Smooth muscle cell (in vitro differentiated cells): ENCODE measurements at regions not wholly inside any gene's neighbourhood (a gene's known extent, or its start where the extent isn't known, plus 50 kb on each side); places are given as distances from the start of the nearest gene placed in this dataset.

Source experiments
- DNase-seq: peaks from one replicate; lab custom pipeline; 2025; ENCODE audit not compliant: unreplicated experiment; lab: John Stamatoyannopoulos, UW
- H2AFZ ChIP-seq: fragments of 200-600 bp; sonication (generic); 2 replicates; pipeline ENCODE4 v1.6.0; 2016; ENCODE audit warnings: antibody characterized with exemption, low read depth, mild to moderate bottlenecking
- H3F3A ChIP-seq: fragments of 200-600 bp; sonication (generic); 2 replicates; pipeline ENCODE4 v1.6.0; 2017; ENCODE audit warnings: antibody characterized with exemption, low read depth
- H3K27ac ChIP-seq: fragments of 200-600 bp; sonication (generic); 2 replicates; pipeline ENCODE4 v1.5.1; 2016; ENCODE audit warnings: low read depth, mild to moderate bottlenecking
- H3K27me3 ChIP-seq: fragments of 200-600 bp; sonication (generic); 2 replicates; pipeline ENCODE4 v1.6.1; 2016; ENCODE audit warnings: low read depth, mild to moderate bottlenecking
- H3K36me3 ChIP-seq: fragments of 200-600 bp; sonication (generic); 2 replicates; pipeline ENCODE4 v1.5.1; 2016; ENCODE audit warnings: low read depth
- H3K4me1 ChIP-seq: fragments of 200-600 bp; sonication (generic); 2 replicates; pipeline ENCODE4 v1.5.1; 2016; ENCODE audit warnings: low read depth
- H3K4me2 ChIP-seq: fragments of 200-600 bp; sonication (generic); 2 replicates; pipeline ENCODE4 v1.6.0; 2016; ENCODE audit warnings: mild to moderate bottlenecking
- H3K4me3 ChIP-seq: fragments of 200-600 bp; sonication (generic); 2 replicates; pipeline ENCODE4 v1.5.1; 2016; ENCODE audit warnings: mild to moderate bottlenecking
- H3K79me2 ChIP-seq: fragments of 200-600 bp; sonication (generic); 2 replicates; pipeline ENCODE4 v1.6.0; 2016; ENCODE audit warnings: low read depth, mild to moderate bottlenecking
- H3K9ac ChIP-seq: fragments of 200-600 bp; sonication (generic); 2 replicates; pipeline ENCODE4 v1.6.0; 2016; ENCODE audit warnings: low read depth
- H3K9me3 ChIP-seq: fragments of 200-600 bp; sonication (generic); replicated peaks from 2 replicates; pipeline ENCODE4 v1.5.1; 2016; ENCODE audit warnings: low read depth
- H4K20me1 ChIP-seq: fragments of 200-600 bp; sonication (generic); 2 replicates; pipeline ENCODE4 v1.6.0; 2016; ENCODE audit warnings: low read depth
- WGBS: methylation state at CpG from one replicate; pipeline ENCODE4 v1.1.7; 2016; ENCODE audit warnings: low lambda C conversion rate; 5-methylcytosine and 5-hydroxymethylcytosine counted together
- TF ChIP-seq, protein P1 (sequence below): fragments of 200-600 bp; sonication (generic); IDR thresholded peaks from 2 replicates; pipeline ENCODE4 v1.5.1; 2017; ENCODE audit warnings: borderline replicate concordance, mild to moderate bottlenecking, antibody characterized with exemption; ENCODE audit not compliant: insufficient read depth, poor library complexity, severe bottlenecking

- TF ChIP-seq, protein P1, sequence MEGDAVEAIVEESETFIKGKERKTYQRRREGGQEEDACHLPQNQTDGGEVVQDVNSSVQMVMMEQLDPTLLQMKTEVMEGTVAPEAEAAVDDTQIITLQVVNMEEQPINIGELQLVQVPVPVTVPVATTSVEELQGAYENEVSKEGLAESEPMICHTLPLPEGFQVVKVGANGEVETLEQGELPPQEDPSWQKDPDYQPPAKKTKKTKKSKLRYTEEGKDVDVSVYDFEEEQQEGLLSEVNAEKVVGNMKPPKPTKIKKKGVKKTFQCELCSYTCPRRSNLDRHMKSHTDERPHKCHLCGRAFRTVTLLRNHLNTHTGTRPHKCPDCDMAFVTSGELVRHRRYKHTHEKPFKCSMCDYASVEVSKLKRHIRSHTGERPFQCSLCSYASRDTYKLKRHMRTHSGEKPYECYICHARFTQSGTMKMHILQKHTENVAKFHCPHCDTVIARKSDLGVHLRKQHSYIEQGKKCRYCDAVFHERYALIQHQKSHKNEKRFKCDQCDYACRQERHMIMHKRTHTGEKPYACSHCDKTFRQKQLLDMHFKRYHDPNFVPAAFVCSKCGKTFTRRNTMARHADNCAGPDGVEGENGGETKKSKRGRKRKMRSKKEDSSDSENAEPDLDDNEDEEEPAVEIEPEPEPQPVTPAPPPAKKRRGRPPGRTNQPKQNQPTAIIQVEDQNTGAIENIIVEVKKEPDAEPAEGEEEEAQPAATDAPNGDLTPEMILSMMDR = no peak
- 40% methylated on average over 2 of the region's 2 CpGs for WGBS
Measured at GRCh38 chr1:58005212-58005611, 541.3 kb downstream of the OMA1 start.

GRCh38 chr1:58003988-58004387 is 542.5 kb downstream of the OMA1 start:
- H3K9ac ChIP-seq = no peak overlapping the region
- no peak overlapping the region for H2AFZ ChIP-seq
- no peak overlapping the region for H3K4me3 ChIP-seq
- peaks cover 17% of the 10 kb centered on the region for H3K4me1 ChIP-seq
- 63% methylated on average over 3 of the region's 3 CpGs for WGBS
- no peak overlapping the region for H3K27ac ChIP-seq
- DNase-seq = no peak
- H3K27me3 ChIP-seq = peaks cover 31% of the 10 kb centered on the region
- TF ChIP-seq, protein P1 = no peak
- no peaks in the 10 kb centered on the region for H3K79me2 ChIP-seq
- no peaks in the 10 kb centered on the region for H3F3A ChIP-seq
- no peaks in the 10 kb centered on the region for H3K36me3 ChIP-seq
- H3K4me2 ChIP-seq = no peak overlapping the region
- no peaks in the 10 kb centered on the region for H4K20me1 ChIP-seq
- H3K9me3 ChIP-seq = no peaks in the 10 kb centered on the region

More at GRCh38 chr1:58005212-58005611, 541.3 kb downstream of the OMA1 start:
- no peak overlapping the region for H3K4me2 ChIP-seq
- no peak for DNase-seq
- H3K9me3 ChIP-seq = no peaks in the 10 kb centered on the region
- H2AFZ ChIP-seq = no peak overlapping the region
- no peaks in the 10 kb centered on the region for H3F3A ChIP-seq
- peaks cover 24% of the 10 kb centered on the region for H3K27me3 ChIP-seq
- H3K9ac ChIP-seq = no peak overlapping the region
- no peaks in the 10 kb centered on the region for H3K36me3 ChIP-seq
- peaks cover 17% of the 10 kb centered on the region for H3K4me1 ChIP-seq
- H3K27ac ChIP-seq = no peak overlapping the region
- no peak overlapping the region for H3K4me3 ChIP-seq
- no peaks in the 10 kb centered on the region for H3K79me2 ChIP-seq
- no peaks in the 10 kb centered on the region for H4K20me1 ChIP-seq

DNA sequence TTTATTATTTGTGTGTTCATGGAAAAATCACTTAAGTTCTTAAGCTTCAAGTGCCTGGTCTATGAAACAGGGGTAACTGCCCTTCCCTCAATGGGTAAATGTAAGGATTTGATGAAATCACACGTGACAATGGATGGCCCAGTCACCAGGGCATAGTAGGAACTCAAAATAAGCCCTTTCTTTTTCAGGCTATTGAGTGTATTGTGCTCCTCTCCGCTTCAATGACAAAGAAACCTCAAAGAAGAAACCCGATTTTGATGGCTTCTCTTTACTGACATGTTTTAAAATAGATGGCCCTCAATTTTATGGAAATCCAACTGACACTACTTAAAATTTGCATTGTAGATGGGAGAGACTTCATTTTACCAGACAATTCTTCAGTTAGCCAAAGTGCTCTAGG is 543.5 kb downstream of the OMA1 start:
- peaks cover 17% of the 10 kb centered on the region for H3K4me1 ChIP-seq
- no peaks in the 10 kb centered on the region for H3K79me2 ChIP-seq
- H4K20me1 ChIP-seq = no peaks in the 10 kb centered on the region
- H3K4me2 ChIP-seq = no peak overlapping the region
- no peak overlapping the region for H3K27ac ChIP-seq
- no peaks in the 10 kb centered on the region for H3F3A ChIP-seq
- 42% methylated on average over 3 of the region's 3 CpGs for WGBS
- TF ChIP-seq, protein P1 = no peak
- no peak overlapping the region for H3K4me3 ChIP-seq
- no peak for DNase-seq
- H3K9ac ChIP-seq = no peak overlapping the region
- H3K27me3 ChIP-seq = peaks cover 31% of the 10 kb centered on the region
- no peaks in the 10 kb centered on the region for H3K9me3 ChIP-seq
- H2AFZ ChIP-seq = no peak overlapping the region
- no peaks in the 10 kb centered on the region for H3K36me3 ChIP-seq

DNA sequence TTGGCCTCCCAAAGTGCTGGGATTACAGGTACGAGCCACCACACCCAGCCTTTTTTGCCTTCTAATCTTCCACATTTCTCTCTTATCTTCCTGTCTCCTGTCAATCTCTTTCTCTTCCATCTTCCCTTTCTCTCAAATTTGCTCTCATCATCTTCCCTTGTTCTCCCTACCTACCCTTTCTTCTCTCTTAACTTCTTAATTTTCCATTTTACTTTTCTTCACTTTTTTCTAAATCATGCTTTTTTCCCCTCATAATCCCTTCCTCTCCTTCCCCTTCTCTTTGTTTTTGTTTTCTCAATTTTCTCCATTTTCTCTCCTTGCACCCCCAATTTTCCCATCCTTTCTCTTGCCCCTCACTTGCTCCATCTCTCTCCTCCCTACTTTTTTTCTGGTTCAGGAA is 545.7 kb downstream of the OMA1 start:
- no peak for DNase-seq
- no peak overlapping the region for H2AFZ ChIP-seq
- H3K4me3 ChIP-seq = no peak overlapping the region
- no peak overlapping the region for H3K27ac ChIP-seq
- no peaks in the 10 kb centered on the region for H3K79me2 ChIP-seq
- WGBS = 100% methylated on average over 1 of the region's 1 CpG
- peaks cover 4% of the 10 kb centered on the region for H3K4me1 ChIP-seq
- TF ChIP-seq, protein P1 = no peak
- H3K4me2 ChIP-seq = no peak overlapping the region
- H3K9me3 ChIP-seq = no peaks in the 10 kb centered on the region
- no peaks in the 10 kb centered on the region for H3F3A ChIP-seq
- H3K36me3 ChIP-seq = no peaks in the 10 kb centered on the region
- H4K20me1 ChIP-seq = no peaks in the 10 kb centered on the region
- peaks cover 26% of the 10 kb centered on the region for H3K27me3 ChIP-seq
- no peak overlapping the region for H3K9ac ChIP-seq
